ENCODE measurements at regions not wholly inside any gene's neighbourhood (a gene's known extent, or its start where the extent isn't known, plus 50 kb on each side); places are given as distances from the start of the nearest gene placed in this dataset.

DNA sequence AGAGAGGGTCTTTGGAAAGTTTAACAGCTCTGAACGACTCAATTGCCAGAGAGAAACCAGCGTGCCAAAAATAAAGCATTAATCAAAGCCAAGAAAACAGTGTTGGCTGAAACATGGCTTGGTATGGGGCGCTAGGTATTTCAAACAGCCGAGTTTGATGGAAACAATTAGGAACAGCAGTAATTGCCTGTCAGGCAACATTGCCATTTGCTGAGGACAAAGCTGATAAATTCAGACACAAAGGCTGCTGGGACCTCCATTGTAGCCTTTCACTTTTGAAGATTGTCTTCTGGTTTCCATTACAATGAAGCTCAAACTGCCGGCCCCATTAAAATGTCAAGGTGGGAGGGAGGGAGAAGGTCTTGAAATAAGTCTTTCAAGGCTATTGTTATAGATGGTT, 125.4 kb upstream of the SPDL1 start:
- TF ChIP-seq, protein P1, sequence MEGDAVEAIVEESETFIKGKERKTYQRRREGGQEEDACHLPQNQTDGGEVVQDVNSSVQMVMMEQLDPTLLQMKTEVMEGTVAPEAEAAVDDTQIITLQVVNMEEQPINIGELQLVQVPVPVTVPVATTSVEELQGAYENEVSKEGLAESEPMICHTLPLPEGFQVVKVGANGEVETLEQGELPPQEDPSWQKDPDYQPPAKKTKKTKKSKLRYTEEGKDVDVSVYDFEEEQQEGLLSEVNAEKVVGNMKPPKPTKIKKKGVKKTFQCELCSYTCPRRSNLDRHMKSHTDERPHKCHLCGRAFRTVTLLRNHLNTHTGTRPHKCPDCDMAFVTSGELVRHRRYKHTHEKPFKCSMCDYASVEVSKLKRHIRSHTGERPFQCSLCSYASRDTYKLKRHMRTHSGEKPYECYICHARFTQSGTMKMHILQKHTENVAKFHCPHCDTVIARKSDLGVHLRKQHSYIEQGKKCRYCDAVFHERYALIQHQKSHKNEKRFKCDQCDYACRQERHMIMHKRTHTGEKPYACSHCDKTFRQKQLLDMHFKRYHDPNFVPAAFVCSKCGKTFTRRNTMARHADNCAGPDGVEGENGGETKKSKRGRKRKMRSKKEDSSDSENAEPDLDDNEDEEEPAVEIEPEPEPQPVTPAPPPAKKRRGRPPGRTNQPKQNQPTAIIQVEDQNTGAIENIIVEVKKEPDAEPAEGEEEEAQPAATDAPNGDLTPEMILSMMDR (IDR thresholded peaks at IDR 0.05; ENCODE audit: insufficient read depth, low read length) = no peak
- TF ChIP-seq GABPA (IDR thresholded peaks at IDR 0.05; ENCODE audit: low read depth) = no peak

Data from HL-60 (cell line).